NCI-H82 (cell line): ENCODE measurements at regions not wholly inside any gene's neighbourhood (a gene's known extent, or its start where the extent isn't known, plus 50 kb on each side); places are given as distances from the start of the nearest gene placed in this dataset.

Experiments
- DNase-seq: peaks from one replicate; lab custom pipeline; 2025; lab: John Stamatoyannopoulos, UW

GRCh38 chr6:23424584-23424983 is 701.4 kb upstream of the NRSN1 start:
- DNase-seq = no peak

GRCh38 chr6:23435126-23435525 is 690.9 kb upstream of the NRSN1 start:
- no peak for DNase-seq

DNA sequence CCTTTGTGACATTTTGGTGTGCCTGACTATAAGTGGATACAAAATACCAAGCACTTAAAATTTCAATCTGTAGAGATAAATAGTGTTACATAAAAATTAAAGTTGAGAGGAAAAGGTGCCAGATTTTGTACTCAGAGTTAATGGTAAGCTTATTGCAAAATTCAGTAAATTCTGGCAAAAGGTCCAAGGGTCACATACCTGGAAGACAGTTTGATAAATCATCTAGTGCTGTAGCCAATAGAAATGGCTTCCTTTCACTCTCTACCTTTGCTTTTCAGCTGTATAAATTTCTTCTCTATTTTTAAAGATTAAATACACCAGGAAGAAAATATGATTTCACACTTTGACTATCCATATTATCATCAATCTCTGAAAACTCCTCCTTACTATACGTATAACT is 690.2 kb upstream of the NRSN1 start:
- no peak for DNase-seq

GRCh38 chr6:23441808-23442461 is 684.1 kb upstream of the NRSN1 start:
- DNase-seq = no peak

GRCh38 chr6:23445157-23445710 is 680.8 kb upstream of the NRSN1 start:
- DNase-seq = peak; percentile 34

- peak; percentile 76 for DNase-seq
These were observed 679.5 kb upstream of the NRSN1 start for GRCh38 chr6:23446469-23446967.

- no peak for DNase-seq
These were observed 678.3 kb upstream of the NRSN1 start for GRCh38 chr6:23447731-23448130.

DNA sequence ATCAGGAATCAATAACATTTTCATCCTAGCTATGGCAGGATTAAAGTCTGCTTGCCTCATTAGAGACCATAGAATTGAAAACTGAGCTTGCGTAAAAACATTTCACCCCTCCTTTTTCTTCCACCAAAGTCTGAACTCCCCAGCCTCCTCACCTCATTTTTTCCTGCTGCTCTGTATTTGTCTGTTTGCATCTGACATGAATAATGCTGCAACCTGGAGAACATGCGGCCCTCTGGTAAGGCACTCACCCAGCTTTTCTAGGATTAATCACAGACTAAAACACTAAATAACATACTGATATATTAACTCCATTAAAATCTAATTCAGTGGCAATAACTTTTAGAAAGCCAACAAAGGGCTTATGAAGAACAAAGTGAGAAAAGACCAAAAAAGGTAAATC is 677.7 kb upstream of the NRSN1 start:
- no peak for DNase-seq

GRCh38 chr6:23454080-23454976 is 671.7 kb upstream of the NRSN1 start:
- peak; percentile 70 for DNase-seq

GRCh38 chr6:23455754-23456153 is 670.3 kb upstream of the NRSN1 start:
- no peak for DNase-seq

GRCh38 chr6:23456396-23456795 is 669.6 kb upstream of the NRSN1 start:
- no peak for DNase-seq

- no peak for DNase-seq
These were observed 668.7 kb upstream of the NRSN1 start for GRCh38 chr6:23457321-23457720.

- DNase-seq = no peak
These were observed 660.1 kb upstream of the NRSN1 start for GRCh38 chr6:23465912-23466311.

- DNase-seq = no peak
These were observed 648.4 kb upstream of the NRSN1 start for GRCh38 chr6:23477586-23477985.

DNA sequence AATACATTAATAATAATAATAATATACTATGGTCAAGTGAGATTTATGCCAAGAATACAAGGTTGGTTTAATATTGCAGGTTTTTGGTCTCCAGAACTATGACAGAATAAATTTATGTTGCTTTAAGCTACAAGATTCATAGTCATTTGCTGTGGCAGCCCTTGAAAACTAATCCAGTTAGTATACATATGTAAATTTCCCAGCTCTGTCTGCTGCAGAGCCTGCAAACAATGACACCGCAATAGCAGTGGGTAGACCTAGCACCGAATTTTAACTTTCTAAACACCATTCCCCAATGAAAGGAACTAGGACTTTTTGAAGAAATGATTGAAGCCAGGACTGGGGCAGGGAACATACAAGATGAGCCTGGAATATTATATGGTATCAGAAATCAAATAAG is 647.7 kb upstream of the NRSN1 start:
- DNase-seq = no peak

DNA sequence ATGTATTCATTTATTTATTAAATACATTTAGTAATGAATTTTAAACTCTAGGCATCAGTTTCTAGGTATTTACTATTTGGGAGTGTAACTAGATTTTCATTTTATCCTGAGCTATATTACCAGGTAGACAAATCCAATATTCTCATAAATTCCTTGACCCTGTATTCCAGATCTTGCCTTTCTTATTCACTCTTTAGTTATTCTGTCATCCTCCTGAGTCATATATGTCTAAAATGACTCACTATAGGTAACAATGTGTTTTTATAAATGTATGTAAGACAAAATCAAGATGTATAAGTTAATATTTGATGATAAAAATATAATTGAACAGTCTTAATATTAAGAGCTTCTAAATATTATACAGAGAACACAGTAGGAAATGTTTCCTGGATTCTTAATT is 642.1 kb upstream of the NRSN1 start:
- no peak for DNase-seq

- DNase-seq = no peak
These were observed 631.6 kb upstream of the NRSN1 start for GRCh38 chr6:23494367-23494766.

- DNase-seq = no peak
These were observed 628.0 kb upstream of the NRSN1 start for GRCh38 chr6:23498013-23498412.

- no peak for DNase-seq
These were observed 626.5 kb upstream of the NRSN1 start for GRCh38 chr6:23499549-23499948.

- DNase-seq = no peak
These were observed 622.8 kb upstream of the NRSN1 start for GRCh38 chr6:23503173-23503572.

GRCh38 chr6:23505026-23505425 is 621.0 kb upstream of the NRSN1 start:
- no peak for DNase-seq

GRCh38 chr6:23510778-23511510 is 615.1 kb upstream of the NRSN1 start:
- DNase-seq = peak; percentile 10
